HepG2 (cell line): ENCODE measurements at regions not wholly inside any gene's neighbourhood (a gene's known extent, or its start where the extent isn't known, plus 50 kb on each side); places are given as distances from the start of the nearest gene placed in this dataset.
"Not testable (repeated sequence)": the region's sequence is repeated elsewhere in the genome, so short reads cannot be mapped to it uniquely, and the experiment has no call there.

Source experiments
- BRD4 ChIP-seq: sonication (generic); formaldehyde crosslinking; IDR thresholded peaks from 2 replicates; pipeline ENCODE4 v1.4.0; 2020; ENCODE audit warnings: missing genetic modification reagents
- FOXA3 ChIP-seq: IDR thresholded peaks from 2 replicates; pipeline ENCODE4 v1.6.1; 2016; ENCODE audit warnings: missing genetic modification reagents, missing compliant biosample characterization
- MED1 ChIP-seq: sonication (generic); formaldehyde crosslinking; IDR thresholded peaks from 2 replicates; pipeline ENCODE4 v1.4.0; 2020; ENCODE audit warnings: missing genetic modification reagents
- NFKB2 ChIP-seq: sonication (generic); formaldehyde crosslinking; IDR thresholded peaks from 2 replicates; pipeline ENCODE4 v1.4.0; 2020; ENCODE audit warnings: missing genetic modification reagents, borderline replicate concordance
- POGZ ChIP-seq: sonication (generic); formaldehyde crosslinking; IDR thresholded peaks from 2 replicates; pipeline ENCODE4 v1.4.0; 2020; ENCODE audit warnings: mild to moderate bottlenecking, missing genetic modification reagents
- RBFOX2 ChIP-seq: fragments of 200-400 bp; formaldehyde crosslinking; IDR thresholded peaks from 2 replicates; pipeline ENCODE4 v1.6.1; 2017; ENCODE audit warnings: low read depth, mild to moderate bottlenecking, low read length
- SAFB2 ChIP-seq: sonication (generic); formaldehyde crosslinking; IDR thresholded peaks from 2 replicates; pipeline ENCODE4 v1.5.1; 2020; ENCODE audit warnings: missing genetic modification reagents, low read depth, mild to moderate bottlenecking, borderline replicate concordance
- ZBTB38 ChIP-seq: sonication (generic); formaldehyde crosslinking; IDR thresholded peaks from 2 replicates; pipeline ENCODE4 v1.5.1; 2020; ENCODE audit warnings: mild to moderate bottlenecking, missing genetic modification reagents
- ZFX ChIP-seq: sonication (generic); formaldehyde crosslinking; IDR thresholded peaks from 2 replicates; pipeline ENCODE4 v1.4.0; 2020; ENCODE audit warnings: mild to moderate bottlenecking, low read depth, missing genetic modification reagents, moderate library complexity
- ZMAT3 ChIP-seq: sonication (generic); formaldehyde crosslinking; conservative IDR thresholded peaks from 2 replicates; pipeline ENCODE4 v1.7.0; 2021; ENCODE audit warnings: missing genetic modification reagents
- ZNF264 ChIP-seq: sonication (generic); formaldehyde crosslinking; IDR thresholded peaks from 2 replicates; pipeline ENCODE4 v1.4.0; 2020; ENCODE audit warnings: missing genetic modification reagents
- ZNF776 ChIP-seq: sonication (generic); formaldehyde crosslinking; IDR thresholded peaks from 2 replicates; pipeline ENCODE4 v1.4.0; 2020; ENCODE audit warnings: mild to moderate bottlenecking, missing genetic modification reagents
- ZNF879 ChIP-seq: sonication (generic); formaldehyde crosslinking; IDR thresholded peaks from 2 replicates; pipeline ENCODE4 v1.8.1; 2023; ENCODE audit warnings: missing genetic modification reagents
- TF ChIP-seq, protein P1 (sequence below): sonication (generic); formaldehyde crosslinking; IDR thresholded peaks from 2 replicates; pipeline ENCODE4 v1.4.0; 2020; ENCODE audit warnings: missing genetic modification reagents
- TF ChIP-seq, protein P2 (sequence below): sonication (generic); formaldehyde crosslinking; IDR thresholded peaks from 2 replicates; pipeline ENCODE4 v1.4.0; 2020; ENCODE audit warnings: missing genetic modification reagents
- TF ChIP-seq, protein P3 (sequence below), 2 experiments: sonication (generic) in 1 of 2; formaldehyde crosslinking in 1 of 2; IDR thresholded peaks; 2 replicates each; pipeline versions ENCODE4 v1.6.1 to v1.9.0; 2014 to 2022; ENCODE audit warnings: antibody characterized with exemption in 1 of 2, borderline replicate concordance in 1 of 2, inconsistent platforms in 1 of 2, low read depth in 1 of 2, missing genetic modification reagents in 1 of 2

DNA sequence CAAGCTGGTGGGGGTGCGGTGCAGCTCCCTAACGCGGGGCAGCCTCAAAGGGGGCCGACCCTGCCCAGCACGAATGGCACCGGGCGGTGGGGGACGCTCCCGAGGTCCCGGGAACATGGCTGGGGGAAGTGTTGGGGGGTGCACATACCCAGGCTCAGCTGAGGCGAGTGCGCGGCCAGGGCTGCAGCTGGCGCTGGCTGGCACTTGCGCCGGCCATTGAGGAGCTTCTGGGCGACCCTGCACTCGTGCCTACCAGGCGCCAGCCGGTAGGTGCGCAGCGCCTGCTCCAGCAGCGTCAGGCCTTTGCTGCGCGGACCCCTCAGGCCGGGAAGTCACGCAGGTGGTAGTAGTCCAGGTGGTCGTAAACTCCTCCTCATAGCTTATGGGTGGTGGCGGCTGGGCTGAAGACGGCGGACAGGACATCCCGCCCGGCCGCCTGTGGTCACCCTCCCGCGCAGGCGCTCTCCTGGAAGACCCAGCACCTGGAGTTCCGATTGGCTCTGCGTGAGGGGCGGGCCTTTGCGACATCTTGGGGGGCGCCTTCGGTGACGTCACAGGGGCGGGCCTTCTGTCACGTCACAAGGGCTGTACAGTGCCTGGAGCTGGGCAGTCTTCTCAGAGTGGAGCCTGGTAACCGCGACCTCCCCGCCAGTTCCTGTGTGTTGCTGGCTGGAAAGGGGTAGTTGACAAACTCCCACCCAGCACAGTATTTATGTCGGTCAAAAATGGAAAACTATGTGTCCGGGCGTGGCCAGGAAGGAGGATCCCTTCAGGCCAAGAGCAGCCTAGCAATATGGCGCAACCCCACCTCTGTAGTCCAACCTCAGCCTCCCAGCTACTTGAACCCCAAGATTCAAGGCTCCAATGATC, 74.5 kb upstream of the ERV3-1 start (continued):
- TF ChIP-seq ZBTB38: peak; percentile 68; the same call in 1 of the 2 replicates
- peak; percentile 85 for TF ChIP-seq ZNF776 (CRISPR knock-in tag)
- TF ChIP-seq NFKB2 (CRISPR knock-in tag): peak; percentile 85; the same call in 1 of the 2 replicates
- TF ChIP-seq, protein P1, sequence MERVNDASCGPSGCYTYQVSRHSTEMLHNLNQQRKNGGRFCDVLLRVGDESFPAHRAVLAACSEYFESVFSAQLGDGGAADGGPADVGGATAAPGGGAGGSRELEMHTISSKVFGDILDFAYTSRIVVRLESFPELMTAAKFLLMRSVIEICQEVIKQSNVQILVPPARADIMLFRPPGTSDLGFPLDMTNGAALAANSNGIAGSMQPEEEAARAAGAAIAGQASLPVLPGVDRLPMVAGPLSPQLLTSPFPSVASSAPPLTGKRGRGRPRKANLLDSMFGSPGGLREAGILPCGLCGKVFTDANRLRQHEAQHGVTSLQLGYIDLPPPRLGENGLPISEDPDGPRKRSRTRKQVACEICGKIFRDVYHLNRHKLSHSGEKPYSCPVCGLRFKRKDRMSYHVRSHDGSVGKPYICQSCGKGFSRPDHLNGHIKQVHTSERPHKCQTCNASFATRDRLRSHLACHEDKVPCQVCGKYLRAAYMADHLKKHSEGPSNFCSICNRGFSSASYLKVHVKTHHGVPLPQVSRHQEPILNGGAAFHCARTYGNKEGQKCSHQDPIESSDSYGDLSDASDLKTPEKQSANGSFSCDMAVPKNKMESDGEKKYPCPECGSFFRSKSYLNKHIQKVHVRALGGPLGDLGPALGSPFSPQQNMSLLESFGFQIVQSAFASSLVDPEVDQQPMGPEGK (CRISPR knock-in tag): peak; percentile 31; the same call in 1 of the 2 replicates
- TF ChIP-seq MED1: peak; percentile 42; the same call in 1 of the 2 replicates
- TF ChIP-seq SAFB2 (CRISPR knock-in tag): 0 out of 2 replicates have a peak, but pooled peaks have one; percentile 73
- TF ChIP-seq RBFOX2: peak; percentile 83
- TF ChIP-seq POGZ: peak; percentile 84
- TF ChIP-seq FOXA3 (CRISPR knock-in tag): 0 out of 2 replicates have a peak, but pooled peaks have one; percentile 34
- TF ChIP-seq ZNF264 (CRISPR knock-in tag): peak; percentile 26; the same call in 1 of the 2 replicates
- TF ChIP-seq, protein P2, sequence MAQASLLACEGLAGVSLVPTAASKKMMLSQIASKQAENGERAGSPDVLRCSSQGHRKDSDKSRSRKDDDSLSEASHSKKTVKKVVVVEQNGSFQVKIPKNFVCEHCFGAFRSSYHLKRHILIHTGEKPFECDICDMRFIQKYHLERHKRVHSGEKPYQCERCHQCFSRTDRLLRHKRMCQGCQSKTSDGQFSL (CRISPR knock-in tag): peak; percentile 79
- TF ChIP-seq BRD4: peak; percentile 47; the same call in 1 of the 2 replicates
- TF ChIP-seq, protein P3, sequence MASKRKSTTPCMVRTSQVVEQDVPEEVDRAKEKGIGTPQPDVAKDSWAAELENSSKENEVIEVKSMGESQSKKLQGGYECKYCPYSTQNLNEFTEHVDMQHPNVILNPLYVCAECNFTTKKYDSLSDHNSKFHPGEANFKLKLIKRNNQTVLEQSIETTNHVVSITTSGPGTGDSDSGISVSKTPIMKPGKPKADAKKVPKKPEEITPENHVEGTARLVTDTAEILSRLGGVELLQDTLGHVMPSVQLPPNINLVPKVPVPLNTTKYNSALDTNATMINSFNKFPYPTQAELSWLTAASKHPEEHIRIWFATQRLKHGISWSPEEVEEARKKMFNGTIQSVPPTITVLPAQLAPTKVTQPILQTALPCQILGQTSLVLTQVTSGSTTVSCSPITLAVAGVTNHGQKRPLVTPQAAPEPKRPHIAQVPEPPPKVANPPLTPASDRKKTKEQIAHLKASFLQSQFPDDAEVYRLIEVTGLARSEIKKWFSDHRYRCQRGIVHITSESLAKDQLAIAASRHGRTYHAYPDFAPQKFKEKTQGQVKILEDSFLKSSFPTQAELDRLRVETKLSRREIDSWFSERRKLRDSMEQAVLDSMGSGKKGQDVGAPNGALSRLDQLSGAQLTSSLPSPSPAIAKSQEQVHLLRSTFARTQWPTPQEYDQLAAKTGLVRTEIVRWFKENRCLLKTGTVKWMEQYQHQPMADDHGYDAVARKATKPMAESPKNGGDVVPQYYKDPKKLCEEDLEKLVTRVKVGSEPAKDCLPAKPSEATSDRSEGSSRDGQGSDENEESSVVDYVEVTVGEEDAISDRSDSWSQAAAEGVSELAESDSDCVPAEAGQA (IDR thresholded peaks at IDR 0.05; ENCODE audit: low read depth): 0 out of 2 replicates have a peak, but pooled peaks have one; percentile 35
- TF ChIP-seq, protein P3 (CRISPR knock-in tag; IDR thresholded peaks at IDR 0.05; ENCODE audit: borderline replicate concordance): not testable (repeated sequence)
- TF ChIP-seq ZFX (CRISPR knock-in tag): peak; percentile 47; the same call in 1 of the 2 replicates
- TF ChIP-seq ZMAT3 (CRISPR knock-in tag): peak; percentile 81
- TF ChIP-seq ZNF879 (CRISPR knock-in tag): 0 out of 2 replicates have a peak, but pooled peaks have one; percentile 32
